B cell (primary cell): ENCODE measurements at regions not wholly inside any gene's neighbourhood (a gene's known extent, or its start where the extent isn't known, plus 50 kb on each side); places are given as distances from the start of the nearest gene placed in this dataset.

Experiments used
- ATAC-seq: fragments of 200-7000 bp; cut with Tn5 transposase; one replicate; pipeline ENCODE4 v1.10.0; 2021; ENCODE audit warnings: low read depth, mild to moderate bottlenecking, moderate number of reproducible peaks, moderate library complexity
- CTCF ChIA-PET: fragments of 350-600 bp; sonication (Branson Sonifier 250); formaldehyde crosslinking; loops from one replicate; lab custom pipeline; 2021; ENCODE audit warnings: antibody characterized with exemption, inconsistent platforms; lab: Charles Lee
- POLR2A ChIA-PET: fragments of 350-600 bp; sonication (Branson Sonifier 250); formaldehyde crosslinking; loops from one replicate; lab custom pipeline; 2021; ENCODE audit warnings: antibody characterized with exemption; lab: Charles Lee
- DNase-seq: peaks from one replicate; pipeline ENCODE4 v3.0.0; 2013
- H2AFZ ChIP-seq: 2 replicates; pipeline ENCODE4 v1.6.1; 2012; ENCODE audit warnings: mild to moderate bottlenecking, low read depth, low read length; ENCODE audit not compliant: insufficient read depth, poor library complexity, severe bottlenecking
- H3K27ac ChIP-seq, 2 donors: 1 replicate in 1 of 2; 2 replicates in 1 of 2; pipeline ENCODE4 v1.5.1; 2012 to 2013; ENCODE audit warnings: low read length in 2 of 2, mild to moderate bottlenecking in 2 of 2, moderate library complexity in 1 of 2
- H3K27me3 ChIP-seq, 4 experiments: fragments of 200-600 bp in 1 of 4; sonication (generic) in 1 of 4; replicated peaks in 1 of 4; 1 replicate in 2 of 4; 2 replicates in 2 of 4; pipeline versions ENCODE4 v1.6.1 to v1.7.0; 2013 to 2016; ENCODE audit warnings: low read length in 3 of 4, mild to moderate bottlenecking in 2 of 4, mixed read lengths in 1 of 4, moderate library complexity in 1 of 4; ENCODE audit not compliant: insufficient read depth in 4 of 4, control insufficient read depth in 3 of 4; ENCODE audit errors: control extremely low read depth in 1 of 4
- H3K36me3 ChIP-seq, 2 experiments: replicated peaks in 1 of 2; 1 replicate in 1 of 2; 2 replicates in 1 of 2; pipeline versions ENCODE4 v1.6.1 to v1.7.1; 2013; ENCODE audit warnings: low read length in 1 of 2; ENCODE audit not compliant: insufficient read depth in 2 of 2, control insufficient read depth in 1 of 2; ENCODE audit errors: control extremely low read depth in 1 of 2, extremely low read depth in 1 of 2
- H3K4me1 ChIP-seq, 2 donors: fragments of 200-600 bp in 1 of 2; sonication (generic) in 1 of 2; 1 replicate in 1 of 2; 2 replicates in 1 of 2; pipeline versions ENCODE4 v1.5.1 to v1.6.1; 2013 to 2017; ENCODE audit warnings: low read length in 2 of 2; ENCODE audit not compliant: control insufficient read depth in 2 of 2, insufficient read depth in 2 of 2
- H3K4me2 ChIP-seq: replicated peaks from 2 replicates; pipeline ENCODE3; 2012; ENCODE audit warnings: mild to moderate bottlenecking, low read depth, low read length; ENCODE audit not compliant: poor library complexity, severe bottlenecking
- H3K4me3 ChIP-seq, 5 experiments: fragments of 200-600 bp in 1 of 5; sonication (generic) in 1 of 5; 1 replicate in 3 of 5; 2 replicates in 2 of 5; pipeline versions ENCODE4 v1.5.1 to v1.7.0; 2011 to 2016; ENCODE audit warnings: low read length in 4 of 5, mild to moderate bottlenecking in 4 of 5, low read depth in 2 of 5, control low read depth in 1 of 5, moderate library complexity in 1 of 5; ENCODE audit not compliant: insufficient read depth in 1 of 5; ENCODE audit errors: control extremely low read depth in 1 of 5, extremely low read depth in 1 of 5
- H3K79me2 ChIP-seq: fragments of 200-600 bp; sonication (generic); one replicate; pipeline ENCODE4 v1.6.0; 2016; ENCODE audit warnings: low read length; ENCODE audit not compliant: control insufficient read depth, insufficient read depth
- H3K9ac ChIP-seq: fragments of 200-600 bp; sonication (generic); 2 replicates; pipeline ENCODE4 v1.6.1; 2017; ENCODE audit warnings: mild to moderate bottlenecking, low read length, moderate library complexity
- H3K9me3 ChIP-seq, 3 donors: one replicate each; pipeline versions ENCODE4 v1.6.1 to v1.7.1; 2013; ENCODE audit warnings: low read length in 2 of 3; ENCODE audit not compliant: control insufficient read depth in 2 of 3, insufficient read depth in 1 of 3; ENCODE audit errors: control extremely low read depth in 1 of 3
- H4K20me1 ChIP-seq: 2 replicates; pipeline ENCODE4 v1.6.0; 2012; ENCODE audit warnings: mild to moderate bottlenecking, low read length; ENCODE audit not compliant: insufficient read depth, control insufficient read depth, poor library complexity, severe bottlenecking
- H3K27ac Mint-ChIP-seq: one replicate; pipeline ENCODE4 v1.8.0; 2021; ENCODE audit warnings: mixed read lengths
- H3K27me3 Mint-ChIP-seq: one replicate; pipeline ENCODE4 v1.8.0; 2021; ENCODE audit warnings: mixed read lengths
- H3K4me1 Mint-ChIP-seq: one replicate; pipeline ENCODE4 v1.8.0; 2021; ENCODE audit warnings: mixed read lengths
- H3K4me3 Mint-ChIP-seq: one replicate; pipeline ENCODE4 v1.8.0; 2021; ENCODE audit warnings: mixed read lengths
- H3K9me3 Mint-ChIP-seq: one replicate; pipeline ENCODE4 v1.8.0; 2022; ENCODE audit warnings: mixed read lengths; ENCODE audit not compliant: insufficient read depth
- CTCF ChIP-seq: fragments of 200-600 bp; IDR thresholded peaks from one replicate; pipeline ENCODE4 v1.8.0; 2022; ENCODE audit warnings: antibody characterized with exemption, mild to moderate bottlenecking
- EZH2 ChIP-seq: IDR thresholded peaks from 2 replicates; pipeline ENCODE4 v1.6.1; 2012; ENCODE audit warnings: borderline replicate concordance, low read depth, mild to moderate bottlenecking, moderate library complexity, low read length; ENCODE audit not compliant: insufficient read depth, poor library complexity, severe bottlenecking
- WGBS: methylation state at CpG from one replicate; pipeline ENCODE4 v1.1.5; 2013; ENCODE audit warnings: missing lambda C conversion rate; ENCODE audit not compliant: insufficient coverage; 5-methylcytosine and 5-hydroxymethylcytosine counted together
- intact Hi-C: fragments of 100-400 bp; cut with micrococcal nuclease; formaldehyde crosslinking; loops from one replicate; pipeline ENCODE4 v1.10.0; 2022

GRCh38 chr14:97331526-97331925, 534.3 kb downstream of the VRK1 start:
- Histone ChIP-seq H3K27ac (no peak overlapping the region), H3K9me3 (no peaks in the 10 kb centered on the region), H3K36me3 (no peaks in the 10 kb centered on the region), H3K9ac (no peak overlapping the region), H2AFZ (no peak overlapping the region), H3K27me3 (no peaks in the 10 kb centered on the region), H3K4me1 (no peaks in the 10 kb centered on the region), H4K20me1 (no peaks in the 10 kb centered on the region), H3K79me2 (no peaks in the 10 kb centered on the region), H3K4me2 (no peak overlapping the region), H3K4me3 (no peak overlapping the region)
- intact Hi-C loops = no loop called here
- no CpG with 5 or more reads among the region's 3 CpGs for WGBS
- TF ChIP-seq CTCF (no peak), EZH2 (no peak)
- Mint-ChIP-seq H3K27me3 (peaks cover 4% of the 10 kb centered on the region), H3K27ac (no peak overlapping the region), H3K9me3 (no peaks in the 10 kb centered on the region), H3K4me3 (no peak overlapping the region), H3K4me1 (no peaks in the 10 kb centered on the region)
- DNase-seq (no peak), ATAC-seq (no peak)
- POLR2A ChIA-PET = no interaction called here
- CTCF ChIA-PET = no interaction called here

- ChIA-PET POLR2A (no interaction called here), CTCF (no interaction called here)
- H4K20me1 ChIP-seq = no peaks in the 10 kb centered on the region
Measured at GRCh38 chr14:97336179-97336578, 539.0 kb downstream of the VRK1 start.

More at GRCh38 chr14:97336179-97336578, 539.0 kb downstream of the VRK1 start:
- TF ChIP-seq EZH2 (no peak), CTCF (no peak)
- no peaks in the 10 kb centered on the region for H3K79me2 ChIP-seq
- no peaks in the 10 kb centered on the region for H3K4me1 ChIP-seq
- intact Hi-C loops = no loop called here
- H3K36me3 ChIP-seq = no peaks in the 10 kb centered on the region
- Mint-ChIP-seq H3K4me1 (no peaks in the 10 kb centered on the region), H3K27ac (no peak overlapping the region), H3K27me3 (no peaks in the 10 kb centered on the region), H3K9me3 (peaks cover 8% of the 10 kb centered on the region), H3K4me3 (no peak overlapping the region)
- H2AFZ ChIP-seq = no peak overlapping the region
- 100% methylated on average over 1 of the region's 1 CpG for WGBS
- H3K4me2 ChIP-seq = no peak overlapping the region
- H3K4me3 ChIP-seq = no peak overlapping the region
- ATAC-seq (no peak), DNase-seq (no peak)
- no peak overlapping the region for H3K9ac ChIP-seq
- no peak overlapping the region for H3K27ac ChIP-seq
- H3K27me3 ChIP-seq = no peaks in the 10 kb centered on the region
- H3K9me3 ChIP-seq = no peaks in the 10 kb centered on the region
